ENCODE measurements at regions not wholly inside any gene's neighbourhood (a gene's known extent, or its start where the extent isn't known, plus 50 kb on each side); places are given as distances from the start of the nearest gene placed in this dataset.

GRCh38 chr6:63496361-63496804 is 75.9 kb upstream of the LOC128125822 start:
- FAIRE-seq, result peak; percentile 95

GRCh38 chr6:63502156-63502555 is 70.1 kb upstream of the LOC128125822 start:
- Histone ChIP-seq H3K9me3 (no peaks in the 10 kb centered on the region), H3K36me3 (no peaks in the 10 kb centered on the region), H3K27me3 (no peaks in the 10 kb centered on the region), H3K4me1 (no peaks in the 10 kb centered on the region), H3K4me3 (no peak overlapping the region), H3K27ac (no peak overlapping the region)
- intact Hi-C loops (cut with DNase I), result no loop called here
- DNase-seq (no peak), FAIRE-seq (no peak), ATAC-seq (no peak)
- TF ChIP-seq CTCF (IDR thresholded peaks at IDR 0.05), result no peak

More at GRCh38 chr6:63496361-63496804, 75.9 kb upstream of the LOC128125822 start:
- Histone ChIP-seq H3K27ac (no peak overlapping the region), H3K27me3 (no peaks in the 10 kb centered on the region), H3K4me1 (peaks cover 0 to 7% (median 4%) of the 10 kb centered on the region in 3 donors), H3K9me3 (no peaks in the 10 kb centered on the region), H3K4me3 (no peak overlapping the region), H3K36me3 (no peaks in the 10 kb centered on the region)
- WGBS, 2 donors, result 62 to 72% methylated on average over 2 of the region's 2 CpGs
- DNase-seq (no peak), ATAC-seq (no peak)
- intact Hi-C loops (cut with DNase I), result no loop called here
- no peak for TF ChIP-seq CTCF (IDR thresholded peaks at IDR 0.05)

GRCh38 chr6:63503199-63503598 is 69.1 kb upstream of the LOC128125822 start:
- DNase-seq, result no peak
- peaks cover 0 to 8% (median 0%) of the 10 kb centered on the region in 3 donors for H3K4me1 ChIP-seq
- H3K9me3 ChIP-seq, result no peaks in the 10 kb centered on the region
- no peaks in the 10 kb centered on the region for H3K36me3 ChIP-seq
- H3K27me3 ChIP-seq, result no peaks in the 10 kb centered on the region
- no peak for FAIRE-seq
- WGBS, 2 donors, result 93% methylated on average over 5 of the region's 5 CpGs
- H3K4me3 ChIP-seq, result no peak overlapping the region
- no peak overlapping the region for H3K27ac ChIP-seq
- no peak for ATAC-seq
- TF ChIP-seq CTCF (IDR thresholded peaks at IDR 0.05), result no peak
- intact Hi-C loops (cut with DNase I), result no loop called here

GRCh38 chr6:63504777-63505384 is 67.4 kb upstream of the LOC128125822 start:
- Histone ChIP-seq H3K27ac (no peak overlapping the region), H3K27me3 (no peaks in the 10 kb centered on the region), H3K36me3 (no peaks in the 10 kb centered on the region), H3K9me3 (no peaks in the 10 kb centered on the region), H3K4me3 (no peak overlapping the region), H3K4me1 (peaks cover 0 to 19% (median 5%) of the 10 kb centered on the region in 3 donors)
- no peak for TF ChIP-seq CTCF (IDR thresholded peaks at IDR 0.05)
- DNase-seq (no peak), FAIRE-seq (no peak), ATAC-seq (no peak)
- WGBS, 2 donors, result 72 to 75% methylated on average over 3 of the region's 3 CpGs
- intact Hi-C loops (cut with DNase I), result no loop called here

GRCh38 chr6:63507096-63507495 is 65.2 kb upstream of the LOC128125822 start:
- Histone ChIP-seq H3K36me3 (no peaks in the 10 kb centered on the region), H3K27ac (no peak overlapping the region), H3K27me3 (no peaks in the 10 kb centered on the region), H3K9me3 (no peaks in the 10 kb centered on the region), H3K4me3 (no peak overlapping the region), H3K4me1 (peaks cover 5 to 26% (median 6%) of the 10 kb centered on the region in 3 donors)
- 86 to 91% methylated on average over 3 of the region's 3 CpGs for WGBS, 2 donors
- FAIRE-seq, result no peak
- intact Hi-C loops (cut with DNase I), result no loop called here
- DNase-seq, result no peak
- no peak for TF ChIP-seq CTCF (IDR thresholded peaks at IDR 0.05)
- no peak for ATAC-seq

Data from pancreas (tissue), 10 donors.